ENCODE measurements at regions not wholly inside any gene's neighbourhood (a gene's known extent, or its start where the extent isn't known, plus 50 kb on each side); places are given as distances from the start of the nearest gene placed in this dataset.

- Mint-ChIP-seq H3K36me3 (ENCODE audit: low read depth) (no peaks in the 10 kb centered on the region), H3K9me3 (ENCODE audit: low read depth) (peaks cover 3% of the 10 kb centered on the region), H3K27me3 (ENCODE audit: low read depth) (peaks cover 3% of the 10 kb centered on the region), H3K4me3 (ENCODE audit: unreplicated experiment) (no peak overlapping the region), H3K27ac (ENCODE audit: unreplicated experiment) (no peak overlapping the region), H3K4me1 (ENCODE audit: low read depth) (no peaks in the 10 kb centered on the region)
- no peak for DNase-seq (ENCODE audit: low spot score)
- no peak for TF ChIP-seq CTCF (IDR thresholded peaks at IDR 0.05)
Observed at GRCh38 chr11:127199306-127199801, 198.8 kb upstream of the KIRREL3 start.

- Mint-ChIP-seq H3K36me3 (ENCODE audit: low read depth) (no peaks in the 10 kb centered on the region), H3K27ac (ENCODE audit: unreplicated experiment) (no peak overlapping the region), H3K9me3 (ENCODE audit: low read depth) (no peaks in the 10 kb centered on the region), H3K4me1 (ENCODE audit: low read depth) (no peaks in the 10 kb centered on the region), H3K4me3 (ENCODE audit: unreplicated experiment) (no peak overlapping the region), H3K27me3 (ENCODE audit: low read depth) (peaks cover 6% of the 10 kb centered on the region)
- no peak for DNase-seq (ENCODE audit: low spot score)
- TF ChIP-seq CTCF (IDR thresholded peaks at IDR 0.05): no peak
Observed at GRCh38 chr11:127195501-127196120, 195.0 kb upstream of the KIRREL3 start.

- no peak for DNase-seq (ENCODE audit: low spot score)
Observed at GRCh38 chr11:127194521-127194920, 194.0 kb upstream of the KIRREL3 start.

GRCh38 chr11:127193950-127194349, 193.4 kb upstream of the KIRREL3 start:
- H3K27me3 Mint-ChIP-seq (ENCODE audit: low read depth): peaks cover 14% of the 10 kb centered on the region

More at GRCh38 chr11:127194521-127194920, 194.0 kb upstream of the KIRREL3 start:
- no peak for TF ChIP-seq CTCF (IDR thresholded peaks at IDR 0.05)
- H3K36me3 Mint-ChIP-seq (ENCODE audit: low read depth): no peaks in the 10 kb centered on the region
- peaks cover 10% of the 10 kb centered on the region for H3K27me3 Mint-ChIP-seq (ENCODE audit: low read depth)
- no peak overlapping the region for H3K4me3 Mint-ChIP-seq (ENCODE audit: unreplicated experiment)
- no peaks in the 10 kb centered on the region for H3K4me1 Mint-ChIP-seq (ENCODE audit: low read depth)
- no peaks in the 10 kb centered on the region for H3K9me3 Mint-ChIP-seq (ENCODE audit: low read depth)
- H3K27ac Mint-ChIP-seq (ENCODE audit: unreplicated experiment): no peak overlapping the region

GRCh38 chr11:127191689-127192088, 191.1 kb upstream of the KIRREL3 start:
- Mint-ChIP-seq H3K27me3 (ENCODE audit: low read depth) (peaks cover 23% of the 10 kb centered on the region), H3K9me3 (ENCODE audit: low read depth) (no peaks in the 10 kb centered on the region), H3K4me1 (ENCODE audit: low read depth) (no peaks in the 10 kb centered on the region), H3K27ac (ENCODE audit: unreplicated experiment) (no peak overlapping the region), H3K4me3 (ENCODE audit: unreplicated experiment) (no peak overlapping the region), H3K36me3 (ENCODE audit: low read depth) (no peaks in the 10 kb centered on the region)
- no peak for TF ChIP-seq CTCF (IDR thresholded peaks at IDR 0.05)
- DNase-seq (ENCODE audit: low spot score): no peak

More at GRCh38 chr11:127193950-127194349, 193.4 kb upstream of the KIRREL3 start:
- H3K36me3 Mint-ChIP-seq (ENCODE audit: low read depth): no peaks in the 10 kb centered on the region
- no peak overlapping the region for H3K27ac Mint-ChIP-seq (ENCODE audit: unreplicated experiment)
- H3K4me1 Mint-ChIP-seq (ENCODE audit: low read depth): no peaks in the 10 kb centered on the region
- no peaks in the 10 kb centered on the region for H3K9me3 Mint-ChIP-seq (ENCODE audit: low read depth)
- no peak overlapping the region for H3K4me3 Mint-ChIP-seq (ENCODE audit: unreplicated experiment)
- no peak for TF ChIP-seq CTCF (IDR thresholded peaks at IDR 0.05)
- no peak for DNase-seq (ENCODE audit: low spot score)
